Naive thymus-derived CD4-positive, alpha-beta T cell (primary cell): ENCODE measurements at regions not wholly inside any gene's neighbourhood (a gene's known extent, or its start where the extent isn't known, plus 50 kb on each side); places are given as distances from the start of the nearest gene placed in this dataset.

ENCODE experiments used
- ATAC-seq: fragments of 150-1000 bp; cut with Tn5 transposase; 2 replicates; pipeline ENCODE4 v1.10.0; 2021; ENCODE audit warnings: mild to moderate bottlenecking, moderate library complexity
- CTCF ChIA-PET: fragments of 350-600 bp; sonication (Branson Sonifier 250); formaldehyde crosslinking; loops from one replicate; lab custom pipeline; 2021; ENCODE audit warnings: antibody characterized with exemption; lab: Charles Lee
- POLR2A ChIA-PET: fragments of 350-600 bp; sonication (Branson Sonifier 250); formaldehyde crosslinking; loops from one replicate; lab custom pipeline; 2021; ENCODE audit warnings: antibody characterized with exemption, inconsistent platforms; lab: Charles Lee
- DNase-seq, 9 donors: peaks; one replicate each; pipeline versions ENCODE4 v3.0.0 to v3.0.0-alpha.2; 2020 to 2022; ENCODE audit warnings: mixed read lengths in 1 of 9
- H3K27ac ChIP-seq: one replicate; pipeline ENCODE4 v1.7.0; 2013; ENCODE audit warnings: mild to moderate bottlenecking, low read depth, low read length, moderate library complexity
- H3K27me3 ChIP-seq, 2 donors: one replicate each; pipeline ENCODE4 v1.7.0; 2013; ENCODE audit warnings: low read length in 2 of 2, mild to moderate bottlenecking in 2 of 2, moderate library complexity in 2 of 2; ENCODE audit not compliant: control insufficient read depth in 2 of 2, insufficient read depth in 2 of 2
- H3K36me3 ChIP-seq, 3 experiments: 1 replicate in 2 of 3; 2 replicates in 1 of 3; pipeline ENCODE4 v1.7.0; 2013; ENCODE audit warnings: low read length in 3 of 3, mild to moderate bottlenecking in 3 of 3, moderate library complexity in 1 of 3; ENCODE audit not compliant: insufficient read depth in 3 of 3, control insufficient read depth in 2 of 3
- H3K4me1 ChIP-seq, 2 donors: one replicate each; pipeline ENCODE4 v1.7.0; 2013; ENCODE audit warnings: low read length in 2 of 2, mild to moderate bottlenecking in 2 of 2, moderate library complexity in 1 of 2; ENCODE audit not compliant: control insufficient read depth in 2 of 2, insufficient read depth in 2 of 2
- H3K4me3 ChIP-seq: 2 replicates; pipeline ENCODE4 v1.7.0; 2013; ENCODE audit warnings: mild to moderate bottlenecking, low read length
- H3K9me3 ChIP-seq, 3 experiments: 1 replicate in 2 of 3; 2 replicates in 1 of 3; pipeline ENCODE4 v1.7.0; 2013; ENCODE audit warnings: low read length in 3 of 3; ENCODE audit not compliant: control insufficient read depth in 2 of 3
- H3K27ac Mint-ChIP-seq, 9 donors: one replicate each; pipeline ENCODE4 v1.8.0; 2020 to 2022; ENCODE audit warnings: mixed read lengths in 9 of 9, mild to moderate bottlenecking in 8 of 9, moderate library complexity in 5 of 9, inconsistent platforms in 2 of 9
- H3K27me3 Mint-ChIP-seq, 5 donors: one replicate each; pipeline ENCODE4 v1.8.0; 2021 to 2022; ENCODE audit warnings: mixed read lengths in 5 of 5, mild to moderate bottlenecking in 1 of 5
- H3K36me3 Mint-ChIP-seq, 5 donors: one replicate each; pipeline ENCODE4 v1.8.0; 2020 to 2022; ENCODE audit warnings: mixed read lengths in 5 of 5, mild to moderate bottlenecking in 3 of 5, inconsistent platforms in 1 of 5
- H3K4me1 Mint-ChIP-seq, 7 donors: one replicate each; pipeline ENCODE4 v1.8.0; 2020 to 2022; ENCODE audit warnings: mixed read lengths in 7 of 7, mild to moderate bottlenecking in 3 of 7, inconsistent platforms in 1 of 7
- H3K4me3 Mint-ChIP-seq, 10 donors: one replicate each; pipeline ENCODE4 v1.8.0; 2020 to 2022; ENCODE audit warnings: mild to moderate bottlenecking in 10 of 10, mixed read lengths in 10 of 10, moderate library complexity in 6 of 10, inconsistent platforms in 2 of 10
- H3K9me3 Mint-ChIP-seq, 11 donors: one replicate each; pipeline ENCODE4 v1.8.0; 2020 to 2022; ENCODE audit warnings: mixed read lengths in 11 of 11, mild to moderate bottlenecking in 4 of 11, inconsistent platforms in 1 of 11, moderate library complexity in 1 of 11
- intact Hi-C, 2 donors: fragments of 100-400 bp; cut with micrococcal nuclease; formaldehyde crosslinking; loops; one replicate each; pipeline ENCODE4 v1.15.1; 2023

GRCh38 chr1:214126697-214127146 is 138.9 kb downstream of the PROX1 start:
- intact Hi-C loops, result loop anchor here in 1 of 2 donors (10.0 kb wide), 1 partner anchor 142 kb away; the partner anchor contains the start of gene PROX1

GRCh38 chr1:214127705-214128104 is 139.9 kb downstream of the PROX1 start:
- H3K27me3 Mint-ChIP-seq, result peaks cover 0 to 11% (median 3%) of the 10 kb centered on the region in 5 donors
- intact Hi-C loops, result loop anchor here in 1 of 2 donors (10.0 kb wide), 1 partner anchor 143 kb away; the partner anchor contains the start of gene PROX1
- ATAC-seq (no peak), DNase-seq (no peak)
- peaks cover 4 to 7% (median 6%) of the 10 kb centered on the region in 7 donors for H3K4me1 Mint-ChIP-seq
- Histone ChIP-seq H3K9me3 (no peaks in the 10 kb centered on the region), H3K36me3 (no peaks in the 10 kb centered on the region), H3K4me1 (peaks cover 0 to 3% of the 10 kb centered on the region in 2 donors), H3K4me3 (no peak overlapping the region), H3K27ac (no peak overlapping the region), H3K27me3 (no peaks in the 10 kb centered on the region)
- ChIA-PET CTCF (no interaction called here), POLR2A (no interaction called here)
- no peak overlapping the region for H3K27ac Mint-ChIP-seq
- no peaks in the 10 kb centered on the region for H3K36me3 Mint-ChIP-seq
- H3K4me3 Mint-ChIP-seq, result no peak overlapping the region
- no peaks in the 10 kb centered on the region for H3K9me3 Mint-ChIP-seq

More at GRCh38 chr1:214126697-214127146, 138.9 kb downstream of the PROX1 start:
- peaks cover 4 to 16% (median 6%) of the 10 kb centered on the region in 7 donors for H3K4me1 Mint-ChIP-seq
- no peaks in the 10 kb centered on the region for H3K36me3 Mint-ChIP-seq
- peaks cover 0 to 1% (median 0%) of the 10 kb centered on the region in 11 donors for H3K9me3 Mint-ChIP-seq
- ChIA-PET CTCF (interaction anchor here (0.6 to 1.5 kb wide), 5 partner anchors 35 to 1047 kb away, joined by 3 to 5 read pairs (median 3); no protein-coding TSS in a partner anchor), POLR2A (no interaction called here)
- H3K27me3 ChIP-seq, result no peaks in the 10 kb centered on the region
- no peak overlapping the region for H3K27ac Mint-ChIP-seq
- no peak overlapping the region for H3K27ac ChIP-seq
- H3K4me3 ChIP-seq, result no peak overlapping the region
- no peak overlapping the region for H3K4me3 Mint-ChIP-seq
- DNase-seq, result no peak
- ATAC-seq, result no peak
- peaks cover 0 to 17% (median 3%) of the 10 kb centered on the region in 5 donors for H3K27me3 Mint-ChIP-seq
- H3K4me1 ChIP-seq, result peaks cover 0 to 3% of the 10 kb centered on the region in 2 donors
- no peaks in the 10 kb centered on the region for H3K9me3 ChIP-seq
- H3K36me3 ChIP-seq, result no peaks in the 10 kb centered on the region

- no peaks in the 10 kb centered on the region for H3K9me3 ChIP-seq
- Mint-ChIP-seq H3K4me1 (peaks cover 0 to 2% (median 0%) of the 10 kb centered on the region in 7 donors), H3K27me3 (peaks cover 4 to 15% (median 10%) of the 10 kb centered on the region in 5 donors), H3K9me3 (peaks cover 0 to 4% (median 0%) of the 10 kb centered on the region in 11 donors), H3K27ac (no peak overlapping the region), H3K4me3 (no peak overlapping the region), H3K36me3 (no peaks in the 10 kb centered on the region)
- no peaks in the 10 kb centered on the region for H3K27me3 ChIP-seq
- DNase-seq (no peak), ATAC-seq (no peak)
- ChIA-PET POLR2A (no interaction called here), CTCF (no interaction called here)
- H3K36me3 ChIP-seq, result no peaks in the 10 kb centered on the region
- no peak overlapping the region for H3K27ac ChIP-seq
- intact Hi-C loops, result no loop called here
- H3K4me1 ChIP-seq, result no peaks in the 10 kb centered on the region
- H3K4me3 ChIP-seq, result no peak overlapping the region
Measured at GRCh38 chr1:214135886-214136285, 145.1 kb upstream of the SMYD2 start.

GRCh38 chr1:214136324-214136919 is 144.5 kb upstream of the SMYD2 start:
- POLR2A ChIA-PET, result no interaction called here
- Histone ChIP-seq H3K9me3 (no peaks in the 10 kb centered on the region), H3K27ac (no peak overlapping the region), H3K4me3 (no peak overlapping the region), H3K36me3 (no peaks in the 10 kb centered on the region), H3K27me3 (no peaks in the 10 kb centered on the region), H3K4me1 (no peaks in the 10 kb centered on the region)
- CTCF ChIA-PET, result no interaction called here
- Mint-ChIP-seq H3K4me3 (no peak overlapping the region), H3K27me3 (peaks cover 2 to 15% (median 10%) of the 10 kb centered on the region in 5 donors), H3K27ac (no peak overlapping the region), H3K36me3 (no peaks in the 10 kb centered on the region), H3K9me3 (peaks cover 0 to 4% (median 0%) of the 10 kb centered on the region in 11 donors), H3K4me1 (no peaks in the 10 kb centered on the region)
- intact Hi-C loops, result no loop called here
- ATAC-seq (no peak), DNase-seq (no peak)

- ChIA-PET CTCF (no interaction called here), POLR2A (no interaction called here)
- H3K36me3 ChIP-seq, result no peaks in the 10 kb centered on the region
- no peaks in the 10 kb centered on the region for H3K4me1 Mint-ChIP-seq
- H3K27ac ChIP-seq, result no peak overlapping the region
- ATAC-seq (no peak), DNase-seq (no peak)
- no peaks in the 10 kb centered on the region for H3K36me3 Mint-ChIP-seq
- H3K9me3 ChIP-seq, result no peaks in the 10 kb centered on the region
- H3K27me3 ChIP-seq, result no peaks in the 10 kb centered on the region
- H3K4me3 Mint-ChIP-seq, result no peak overlapping the region
- no peak overlapping the region for H3K4me3 ChIP-seq
- peaks cover 0 to 10% (median 5%) of the 10 kb centered on the region in 5 donors for H3K27me3 Mint-ChIP-seq
- no peak overlapping the region for H3K27ac Mint-ChIP-seq
- H3K9me3 Mint-ChIP-seq, result no peaks in the 10 kb centered on the region
- no peaks in the 10 kb centered on the region for H3K4me1 ChIP-seq
- intact Hi-C loops, result no loop called here
Measured at GRCh38 chr1:214141486-214141885, 139.5 kb upstream of the SMYD2 start.

- Mint-ChIP-seq H3K27me3 (peaks cover 0 to 7% (median 5%) of the 10 kb centered on the region in 5 donors), H3K27ac (no peak overlapping the region), H3K4me1 (no peaks in the 10 kb centered on the region), H3K36me3 (no peaks in the 10 kb centered on the region), H3K9me3 (no peaks in the 10 kb centered on the region), H3K4me3 (no peak overlapping the region)
- DNase-seq (no peak), ATAC-seq (no peak)
- H3K4me3 ChIP-seq, result no peak overlapping the region
- H3K4me1 ChIP-seq, result no peaks in the 10 kb centered on the region
- ChIA-PET CTCF (no interaction called here), POLR2A (no interaction called here)
- no peaks in the 10 kb centered on the region for H3K27me3 ChIP-seq
- no peak overlapping the region for H3K27ac ChIP-seq
- H3K36me3 ChIP-seq, result no peaks in the 10 kb centered on the region
- no peaks in the 10 kb centered on the region for H3K9me3 ChIP-seq
- intact Hi-C loops, result no loop called here
Measured at GRCh38 chr1:214143006-214143992, 137.7 kb upstream of the SMYD2 start.
